WTC11 (cell line): ENCODE measurements at regions not wholly inside any gene's neighbourhood (a gene's known extent, or its start where the extent isn't known, plus 50 kb on each side); places are given as distances from the start of the nearest gene placed in this dataset.

ENCODE experiments used
- ATF2 ChIP-seq: sonication (generic); formaldehyde crosslinking; IDR thresholded peaks from 2 replicates; pipeline ENCODE4 v1.8.1; 2022; ENCODE audit warnings: low read depth, missing genetic modification reagents, borderline replicate concordance
- ATF3 ChIP-seq: sonication (generic); formaldehyde crosslinking; conservative IDR thresholded peaks from 2 replicates; pipeline ENCODE4 v1.8.1; 2022; ENCODE audit warnings: mild to moderate bottlenecking, missing genetic modification reagents
- CBFB ChIP-seq: sonication (generic); formaldehyde crosslinking; IDR thresholded peaks from 2 replicates; pipeline ENCODE4 v1.8.1; 2022; ENCODE audit warnings: mild to moderate bottlenecking, low read depth, missing genetic modification reagents
- CTCF ChIP-seq: fragments of 200-600 bp; IDR thresholded peaks from 2 replicates; pipeline ENCODE4 v1.8.0; 2022; ENCODE audit warnings: antibody characterized with exemption
- E2F1 ChIP-seq: sonication (generic); formaldehyde crosslinking; IDR thresholded peaks from 2 replicates; pipeline ENCODE4 v1.8.0; 2022; ENCODE audit warnings: mild to moderate bottlenecking, missing genetic modification reagents
- FOXJ3 ChIP-seq: sonication (generic); formaldehyde crosslinking; IDR thresholded peaks from 2 replicates; pipeline ENCODE4 v1.9.0; 2021; ENCODE audit warnings: missing genetic modification reagents, mild to moderate bottlenecking, borderline replicate concordance
- FOXP1 ChIP-seq: sonication (generic); formaldehyde crosslinking; IDR thresholded peaks from 2 replicates; pipeline ENCODE4 v1.8.0; 2022; ENCODE audit warnings: missing genetic modification reagents, mild to moderate bottlenecking, moderate library complexity, borderline replicate concordance
- GRHL2 ChIP-seq: fragments of 250-450 bp; sonication (Bioruptor Pico); IDR thresholded peaks from 2 replicates; pipeline ENCODE4 v1.8.0; 2022; ENCODE audit warnings: mild to moderate bottlenecking, moderate library complexity; ENCODE audit not compliant: insufficient replicate concordance, severe bottlenecking
- IRF2 ChIP-seq: sonication (generic); formaldehyde crosslinking; IDR thresholded peaks from 2 replicates; pipeline ENCODE4 v1.8.0; 2022; ENCODE audit warnings: low read depth, missing genetic modification reagents, borderline replicate concordance
- MAX ChIP-seq: sonication (generic); formaldehyde crosslinking; IDR thresholded peaks from 2 replicates; pipeline ENCODE4 v1.8.0; 2022; ENCODE audit warnings: mild to moderate bottlenecking, missing genetic modification reagents
- MYBL2 ChIP-seq: sonication (generic); formaldehyde crosslinking; IDR thresholded peaks from 2 replicates; pipeline ENCODE4 v1.8.1; 2023; ENCODE audit warnings: mild to moderate bottlenecking, moderate library complexity, missing genetic modification reagents
- ZNF138 ChIP-seq: sonication (generic); formaldehyde crosslinking; conservative IDR thresholded peaks from 2 replicates; pipeline ENCODE4 v1.8.1; 2022; ENCODE audit warnings: mild to moderate bottlenecking, moderate library complexity, missing genetic modification reagents
- ZNF263 ChIP-seq: sonication (generic); formaldehyde crosslinking; IDR thresholded peaks from 2 replicates; pipeline ENCODE4 v1.8.1; 2022; ENCODE audit warnings: low read depth, mild to moderate bottlenecking, moderate library complexity, missing genetic modification reagents
- TF ChIP-seq, protein P1 (sequence below): sonication (generic); formaldehyde crosslinking; IDR thresholded peaks from 2 replicates; pipeline ENCODE4 v1.8.1; 2023; ENCODE audit warnings: mild to moderate bottlenecking, missing genetic modification reagents, moderate library complexity

GRCh38 chr14:76293923-76294322 lies 82.0 kb upstream of the ESRRB start:
- no peak for TF ChIP-seq ATF2 (CRISPR knock-in tag)
- no peak for TF ChIP-seq GRHL2 (CRISPR knock-in tag)
- TF ChIP-seq CTCF = no peak
- no peak for TF ChIP-seq IRF2 (CRISPR knock-in tag)
- no peak for TF ChIP-seq MYBL2 (CRISPR knock-in tag)
- no peak for TF ChIP-seq MAX (CRISPR knock-in tag)
- no peak for TF ChIP-seq FOXJ3
- no peak for TF ChIP-seq E2F1 (CRISPR knock-in tag)
- no peak for TF ChIP-seq ZNF263 (CRISPR knock-in tag)
- TF ChIP-seq FOXP1 (CRISPR knock-in tag) = no peak
- no peak for TF ChIP-seq ATF3
- TF ChIP-seq CBFB (CRISPR knock-in tag) = no peak
- no peak for TF ChIP-seq ZNF138 (CRISPR knock-in tag)
- TF ChIP-seq, protein P1, sequence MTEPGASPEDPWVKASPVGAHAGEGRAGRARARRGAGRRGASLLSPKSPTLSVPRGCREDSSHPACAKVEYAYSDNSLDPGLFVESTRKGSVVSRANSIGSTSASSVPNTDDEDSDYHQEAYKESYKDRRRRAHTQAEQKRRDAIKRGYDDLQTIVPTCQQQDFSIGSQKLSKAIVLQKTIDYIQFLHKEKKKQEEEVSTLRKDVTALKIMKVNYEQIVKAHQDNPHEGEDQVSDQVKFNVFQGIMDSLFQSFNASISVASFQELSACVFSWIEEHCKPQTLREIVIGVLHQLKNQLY (CRISPR knock-in tag) = no peak
